Hepatocyte (in vitro differentiated cells): ENCODE measurements at regions not wholly inside any gene's neighbourhood (a gene's known extent, or its start where the extent isn't known, plus 50 kb on each side); places are given as distances from the start of the nearest gene placed in this dataset.

Source experiments
- DNase-seq: peaks from one replicate; pipeline ENCODE4 v3.0.0-alpha.2; 2016; ENCODE audit warnings: low spot score
- H2AFZ ChIP-seq: fragments of 200-600 bp; sonication (generic); 2 replicates; pipeline ENCODE4 v1.6.0; 2016; ENCODE audit warnings: antibody characterized with exemption, mild to moderate bottlenecking
- H3K27ac ChIP-seq: fragments of 200-600 bp; sonication (generic); 2 replicates; pipeline ENCODE4 v1.5.1; 2016; ENCODE audit warnings: mild to moderate bottlenecking
- H3K27me3 ChIP-seq: fragments of 200-600 bp; sonication (generic); 2 replicates; pipeline ENCODE4 v1.6.1; 2016
- H3K36me3 ChIP-seq: fragments of 200-600 bp; sonication (generic); replicated peaks from 2 replicates; pipeline ENCODE4 v1.5.1; 2016; ENCODE audit warnings: low read depth; ENCODE audit not compliant: insufficient read depth
- H3K4me1 ChIP-seq: fragments of 200-600 bp; sonication (generic); 2 replicates; pipeline ENCODE4 v1.5.1; 2016; ENCODE audit warnings: mild to moderate bottlenecking, moderate library complexity; ENCODE audit not compliant: insufficient read depth
- H3K4me2 ChIP-seq: fragments of 200-600 bp; sonication (generic); 2 replicates; pipeline ENCODE4 v1.6.0; 2016
- H3K4me3 ChIP-seq: fragments of 200-600 bp; sonication (generic); 2 replicates; pipeline ENCODE4 v1.5.1; 2016; ENCODE audit warnings: mild to moderate bottlenecking
- H3K79me2 ChIP-seq: fragments of 200-600 bp; sonication (generic); 2 replicates; pipeline ENCODE4 v1.6.0; 2017; ENCODE audit warnings: mild to moderate bottlenecking
- H3K9me2 ChIP-seq: fragments of 200-600 bp; sonication (generic); replicated peaks from 2 replicates; pipeline ENCODE4 v1.6.0; 2017; ENCODE audit warnings: mild to moderate bottlenecking; ENCODE audit not compliant: insufficient read depth
- H3K9me3 ChIP-seq: fragments of 200-600 bp; sonication (generic); 2 replicates; pipeline ENCODE4 v1.5.1; 2016; ENCODE audit warnings: low read depth, mild to moderate bottlenecking
- H4K20me1 ChIP-seq: fragments of 200-600 bp; sonication (generic); 2 replicates; pipeline ENCODE4 v1.6.0; 2016; ENCODE audit warnings: mild to moderate bottlenecking; ENCODE audit not compliant: insufficient read depth, poor library complexity, severe bottlenecking
- CTCF ChIP-seq: fragments of 200-600 bp; sonication (generic); IDR thresholded peaks from 2 replicates; pipeline ENCODE4 v1.5.1; 2016; ENCODE audit warnings: antibody characterized with exemption, mild to moderate bottlenecking; ENCODE audit not compliant: poor library complexity
- EZH2 ChIP-seq: fragments of 200-600 bp; sonication (generic); IDR thresholded peaks from 2 replicates; pipeline ENCODE4 v1.6.1; 2016; ENCODE audit warnings: antibody characterized with exemption, mild to moderate bottlenecking, borderline replicate concordance
- EZH2phosphoT487 ChIP-seq: fragments of 200-600 bp; sonication (generic); IDR thresholded peaks from one replicate; pipeline ENCODE4 v1.6.1; 2018; ENCODE audit warnings: antibody characterized with exemption, mild to moderate bottlenecking, low read depth, moderate library complexity; ENCODE audit not compliant: unreplicated experiment, severe bottlenecking
- WGBS: methylation state at CpG from one replicate; pipeline ENCODE4 v1.1.6; 2016; ENCODE audit warnings: low lambda C conversion rate; ENCODE audit errors: missing lambda C conversion rate; 5-methylcytosine and 5-hydroxymethylcytosine counted together

GRCh38 chr11:134901955-134902918, 490.2 kb upstream of the B3GAT1 start:
- WGBS: 88% methylated on average over 9 of the region's 9 CpGs
- no peaks in the 10 kb centered on the region for H3K9me3 ChIP-seq
- no peaks in the 10 kb centered on the region for H4K20me1 ChIP-seq
- H3K36me3 ChIP-seq: no peaks in the 10 kb centered on the region
- no peak overlapping the region for H3K4me2 ChIP-seq
- no peak overlapping the region for H2AFZ ChIP-seq
- no peaks in the 10 kb centered on the region for H3K79me2 ChIP-seq
- DNase-seq: no peak
- H3K27ac ChIP-seq: no peak overlapping the region
- H3K4me1 ChIP-seq: peaks cover 7% of the 10 kb centered on the region
- H3K4me3 ChIP-seq: no peak overlapping the region
- H3K27me3 ChIP-seq: no peaks in the 10 kb centered on the region
- no peak for TF ChIP-seq CTCF
- no peaks in the 10 kb centered on the region for H3K9me2 ChIP-seq

GRCh38 chr11:134901542-134901941, 489.5 kb upstream of the B3GAT1 start:
- Histone ChIP-seq H3K4me1 (peaks cover 7% of the 10 kb centered on the region), H3K4me2 (no peak overlapping the region), H4K20me1 (no peaks in the 10 kb centered on the region), H3K36me3 (no peaks in the 10 kb centered on the region), H3K27me3 (no peaks in the 10 kb centered on the region), H3K79me2 (no peaks in the 10 kb centered on the region), H3K4me3 (no peak overlapping the region), H3K9me2 (no peaks in the 10 kb centered on the region), H3K27ac (no peak overlapping the region), H2AFZ (no peak overlapping the region), H3K9me3 (no peaks in the 10 kb centered on the region)
- no peak for DNase-seq
- no peak for TF ChIP-seq EZH2
- no peak for TF ChIP-seq CTCF
- no peak for TF ChIP-seq EZH2phosphoT487
- 72% methylated on average over 7 of the region's 7 CpGs for WGBS

- no peak for DNase-seq
- H4K20me1 ChIP-seq: no peaks in the 10 kb centered on the region
These were observed 482.0 kb upstream of the B3GAT1 start for GRCh38 chr11:134893810-134894685.

More at GRCh38 chr11:134893810-134894685, 482.0 kb upstream of the B3GAT1 start:
- WGBS: 86% methylated on average over 13 of the region's 13 CpGs
- Histone ChIP-seq H2AFZ (no peak overlapping the region), H3K9me3 (no peaks in the 10 kb centered on the region), H3K4me3 (no peak overlapping the region), H3K27me3 (no peaks in the 10 kb centered on the region), H3K9me2 (no peaks in the 10 kb centered on the region), H3K79me2 (no peaks in the 10 kb centered on the region), H3K27ac (no peak overlapping the region), H3K4me1 (no peaks in the 10 kb centered on the region), H3K4me2 (no peak overlapping the region), H3K36me3 (no peaks in the 10 kb centered on the region)
- no peak for TF ChIP-seq EZH2
- TF ChIP-seq EZH2phosphoT487: no peak
- TF ChIP-seq CTCF: no peak
